WTC11 (cell line): ENCODE measurements at regions not wholly inside any gene's neighbourhood (a gene's known extent, or its start where the extent isn't known, plus 50 kb on each side); places are given as distances from the start of the nearest gene placed in this dataset.
A peak's percentile ranks its signal among the peaks of the same experiment; 100 is the strongest.

ENCODE experiments used
- ATAC-seq: fragments of 200-7000 bp; cut with Tn5 transposase; 2 replicates; pipeline ENCODE4 v1.10.0; 2021; ENCODE audit warnings: mild to moderate bottlenecking, moderate library complexity
- CTCF ChIA-PET: fragments of 300-600 bp; sonication (Branson Sonifier 250); formaldehyde crosslinking; loops from one replicate; lab custom pipeline; 2021; ENCODE audit warnings: antibody characterized with exemption; lab: Charles Lee
- POLR2A ChIA-PET: fragments of 350-600 bp; sonication (Branson Sonifier 250); formaldehyde crosslinking; loops from one replicate; lab custom pipeline; 2021; ENCODE audit warnings: antibody characterized with exemption; lab: Charles Lee
- DNase-seq: peaks from one replicate; pipeline ENCODE4 v3.0.0; 2021; ENCODE audit warnings: low spot score
- H3K27ac Mint-ChIP-seq: 2 replicates; pipeline ENCODE4 v1.8.0; 2021; ENCODE audit warnings: mixed read lengths
- H3K27me3 Mint-ChIP-seq: 2 replicates; pipeline ENCODE4 v1.8.0; 2021; ENCODE audit warnings: low read depth, mild to moderate bottlenecking, moderate library complexity, mixed read lengths
- H3K36me3 Mint-ChIP-seq: 2 replicates; pipeline ENCODE4 v1.8.0; 2021; ENCODE audit warnings: mixed read lengths
- H3K4me1 Mint-ChIP-seq: 2 replicates; pipeline ENCODE4 v1.8.0; 2022; ENCODE audit warnings: mixed read lengths
- H3K4me3 Mint-ChIP-seq: 2 replicates; pipeline ENCODE4 v1.8.0; 2021; ENCODE audit warnings: mild to moderate bottlenecking, moderate library complexity, mixed read lengths
- H3K9me3 Mint-ChIP-seq: 2 replicates; pipeline ENCODE4 v1.8.0; 2021; ENCODE audit warnings: mixed read lengths
- AFF4 ChIP-seq: sonication (generic); formaldehyde crosslinking; IDR thresholded peaks from 2 replicates; pipeline ENCODE4 v1.8.1; 2023; ENCODE audit warnings: mild to moderate bottlenecking, missing genetic modification reagents, borderline replicate concordance
- ARID4B ChIP-seq: sonication (generic); formaldehyde crosslinking; IDR thresholded peaks from 2 replicates; pipeline ENCODE4 v1.8.0; 2023; ENCODE audit warnings: missing genetic modification reagents, mild to moderate bottlenecking, borderline replicate concordance
- E2F5 ChIP-seq: sonication (generic); formaldehyde crosslinking; IDR thresholded peaks from 2 replicates; pipeline ENCODE4 v1.8.1; 2022; ENCODE audit warnings: mild to moderate bottlenecking, moderate library complexity, missing genetic modification reagents
- ESRRA ChIP-seq: sonication (generic); formaldehyde crosslinking; IDR thresholded peaks from 2 replicates; pipeline ENCODE4 v1.8.1; 2022; ENCODE audit warnings: mild to moderate bottlenecking, missing genetic modification reagents, borderline replicate concordance
- GRHL2 ChIP-seq: fragments of 250-450 bp; sonication (Bioruptor Pico); IDR thresholded peaks from 2 replicates; pipeline ENCODE4 v1.8.0; 2022; ENCODE audit warnings: mild to moderate bottlenecking, moderate library complexity; ENCODE audit not compliant: insufficient replicate concordance, severe bottlenecking
- JUN ChIP-seq: sonication (generic); formaldehyde crosslinking; IDR thresholded peaks from 2 replicates; pipeline ENCODE4 v1.8.0; 2023; ENCODE audit warnings: mild to moderate bottlenecking, missing genetic modification reagents
- NFATC4 ChIP-seq: fragments of 250-450 bp; sonication (Bioruptor Pico); IDR thresholded peaks from 2 replicates; pipeline ENCODE4 v1.9.0; 2021; ENCODE audit warnings: mild to moderate bottlenecking
- NFE2L1 ChIP-seq: sonication (generic); formaldehyde crosslinking; IDR thresholded peaks from 2 replicates; pipeline ENCODE4 v1.8.1; 2023; ENCODE audit warnings: missing genetic modification reagents
- NFYB ChIP-seq: sonication (generic); formaldehyde crosslinking; conservative IDR thresholded peaks from 2 replicates; pipeline ENCODE4 v1.8.0; 2022; ENCODE audit warnings: low read depth, missing genetic modification reagents
- NR1H2 ChIP-seq: sonication (generic); formaldehyde crosslinking; IDR thresholded peaks from 2 replicates; pipeline ENCODE4 v1.9.0; 2021; ENCODE audit warnings: mild to moderate bottlenecking, moderate library complexity, missing genetic modification reagents
- NR3C1 ChIP-seq: sonication (generic); formaldehyde crosslinking; conservative IDR thresholded peaks from 2 replicates; pipeline ENCODE4 v1.8.1; 2023; ENCODE audit warnings: low read depth, mild to moderate bottlenecking, missing genetic modification reagents
- SMAD4 ChIP-seq: sonication (generic); formaldehyde crosslinking; IDR thresholded peaks from 2 replicates; pipeline ENCODE4 v1.8.0; 2022; ENCODE audit warnings: mild to moderate bottlenecking, missing genetic modification reagents
- SP1 ChIP-seq: sonication (generic); formaldehyde crosslinking; conservative IDR thresholded peaks from 2 replicates; pipeline ENCODE4 v1.8.1; 2022; ENCODE audit warnings: missing genetic modification reagents
- TEAD4 ChIP-seq: sonication (generic); formaldehyde crosslinking; IDR thresholded peaks from 2 replicates; pipeline ENCODE4 v1.8.0; 2022; ENCODE audit warnings: mild to moderate bottlenecking, missing genetic modification reagents
- USF2 ChIP-seq: sonication (generic); formaldehyde crosslinking; IDR thresholded peaks from 2 replicates; pipeline ENCODE4 v1.8.1; 2023; ENCODE audit warnings: mild to moderate bottlenecking, missing genetic modification reagents, moderate library complexity
- ZNF138 ChIP-seq: sonication (generic); formaldehyde crosslinking; conservative IDR thresholded peaks from 2 replicates; pipeline ENCODE4 v1.8.1; 2022; ENCODE audit warnings: mild to moderate bottlenecking, moderate library complexity, missing genetic modification reagents
- ZNF317 ChIP-seq: sonication (generic); formaldehyde crosslinking; IDR thresholded peaks from 2 replicates; pipeline ENCODE4 v1.8.1; 2023; ENCODE audit warnings: low read depth, mild to moderate bottlenecking, moderate library complexity, missing genetic modification reagents, borderline replicate concordance
- ZNF396 ChIP-seq: fragments of 250-450 bp; sonication (Bioruptor Pico); IDR thresholded peaks from 2 replicates; pipeline ENCODE4 v1.8.0; 2021; ENCODE audit warnings: mild to moderate bottlenecking, moderate library complexity, borderline replicate concordance
- ZNF416 ChIP-seq: fragments of 250-450 bp; sonication (Bioruptor Pico); IDR thresholded peaks from 2 replicates; pipeline ENCODE4 v1.9.0; 2021; ENCODE audit warnings: mild to moderate bottlenecking, inconsistent platforms
- ZNF532 ChIP-seq: fragments of 250-450 bp; sonication (Bioruptor Pico); IDR thresholded peaks from 2 replicates; pipeline ENCODE4 v1.9.0; 2021; ENCODE audit warnings: mild to moderate bottlenecking, borderline replicate concordance

- H3K4me1 Mint-ChIP-seq: peaks cover 5% of the 10 kb centered on the region; the same call in 1 of the 2 replicates
- ATAC-seq: no peak
- no peak for DNase-seq
- H3K27ac Mint-ChIP-seq: no peak overlapping the region
- POLR2A ChIA-PET: no interaction called here
- H3K36me3 Mint-ChIP-seq: no peaks in the 10 kb centered on the region
- H3K27me3 Mint-ChIP-seq: no peaks in the 10 kb centered on the region
- CTCF ChIA-PET: no interaction called here
- H3K9me3 Mint-ChIP-seq: no peaks in the 10 kb centered on the region
- no peak overlapping the region for H3K4me3 Mint-ChIP-seq
- TF ChIP-seq NFYB (peak; percentile 58), USF2 (CRISPR knock-in tag) (peak; percentile 63), NR3C1 (CRISPR knock-in tag) (no peak)
- TF ChIP-seq, all 79 proteins: peak for 2
Measured at GRCh38 chr5:15073453-15073852, 201.9 kb upstream of the ANKH start.

- ChIA-PET CTCF (no interaction called here), POLR2A (no interaction called here)
- TF ChIP-seq ZNF396 (CRISPR knock-in tag): no peak
- no peak for TF ChIP-seq SP1
- TF ChIP-seq AFF4 (CRISPR knock-in tag): no peak
- TF ChIP-seq ZNF317 (CRISPR knock-in tag): no peak
- TF ChIP-seq NR1H2 (CRISPR knock-in tag): no peak
- TF ChIP-seq SMAD4: no peak
- no peak for TF ChIP-seq ZNF138 (CRISPR knock-in tag)
- TF ChIP-seq ZNF416 (CRISPR knock-in tag): no peak
- TF ChIP-seq GRHL2 (CRISPR knock-in tag): no peak
- TF ChIP-seq TEAD4 (CRISPR knock-in tag): no peak
- TF ChIP-seq ARID4B: no peak
- TF ChIP-seq NFATC4 (CRISPR knock-in tag): no peak
- TF ChIP-seq JUN: no peak
- TF ChIP-seq E2F5: no peak
- no peak for TF ChIP-seq ZNF532 (CRISPR knock-in tag)
- TF ChIP-seq ESRRA: no peak
- TF ChIP-seq NFE2L1: no peak
Measured at GRCh38 chr5:15070907-15071306, 199.3 kb upstream of the ANKH start.

More at GRCh38 chr5:15070907-15071306, 199.3 kb upstream of the ANKH start:
- no peaks in the 10 kb centered on the region for H3K36me3 Mint-ChIP-seq
- peaks cover 9% of the 10 kb centered on the region; the same call in 1 of the 2 replicates for H3K9me3 Mint-ChIP-seq
- no peak overlapping the region for H3K27ac Mint-ChIP-seq
- no peak for ATAC-seq
- H3K27me3 Mint-ChIP-seq: no peaks in the 10 kb centered on the region
- no peak for DNase-seq
- no peak overlapping the region for H3K4me3 Mint-ChIP-seq
- H3K4me1 Mint-ChIP-seq: peaks cover 5% of the 10 kb centered on the region; the same call in 1 of the 2 replicates
